RPMI7951 (cell line): ENCODE measurements at regions not wholly inside any gene's neighbourhood (a gene's known extent, or its start where the extent isn't known, plus 50 kb on each side); places are given as distances from the start of the nearest gene placed in this dataset.

Source experiments
- DNase-seq: peaks from one replicate; pipeline ENCODE4 v3.0.0-alpha.2; 2012; ENCODE audit warnings: low read depth

DNA sequence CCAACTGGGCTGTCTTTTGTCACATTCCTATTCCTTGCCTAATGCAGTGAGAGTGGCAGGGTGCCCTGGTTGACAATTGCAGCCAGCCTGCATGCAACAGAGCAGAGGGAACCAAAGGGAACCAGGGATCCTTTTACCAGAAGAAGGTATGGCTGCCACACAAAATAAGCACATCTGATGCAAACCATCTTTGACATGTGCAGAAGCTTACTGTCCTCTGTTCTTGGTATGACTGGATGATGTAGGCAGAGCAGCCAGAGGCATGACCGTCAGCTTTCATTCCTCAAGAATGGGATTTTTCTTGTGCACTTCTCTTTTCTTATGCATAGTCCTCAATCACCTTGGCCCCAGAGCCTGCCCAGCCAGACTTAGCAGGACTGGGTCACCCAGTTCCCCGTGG lies 116.1 kb downstream of the UQCRFS1 start:
- no peak for DNase-seq

DNA sequence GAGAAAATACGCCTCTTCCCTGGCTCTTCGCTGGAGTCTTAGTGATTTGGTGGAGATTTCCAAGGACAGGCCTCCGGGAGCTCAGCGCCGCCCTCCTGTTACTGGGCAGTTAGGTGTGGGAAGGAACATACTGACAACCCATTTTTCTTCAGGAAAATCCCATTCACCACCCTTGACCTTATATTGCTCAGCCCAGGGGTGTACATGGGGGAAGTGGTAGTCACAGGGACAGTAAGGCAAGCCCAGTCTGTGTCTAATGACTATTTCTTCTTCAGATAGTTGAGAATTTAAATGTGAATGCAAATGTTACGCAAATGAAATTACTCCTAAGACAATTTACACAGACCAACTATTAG lies 119.4 kb downstream of the UQCRFS1 start:
- DNase-seq, result no peak

DNA sequence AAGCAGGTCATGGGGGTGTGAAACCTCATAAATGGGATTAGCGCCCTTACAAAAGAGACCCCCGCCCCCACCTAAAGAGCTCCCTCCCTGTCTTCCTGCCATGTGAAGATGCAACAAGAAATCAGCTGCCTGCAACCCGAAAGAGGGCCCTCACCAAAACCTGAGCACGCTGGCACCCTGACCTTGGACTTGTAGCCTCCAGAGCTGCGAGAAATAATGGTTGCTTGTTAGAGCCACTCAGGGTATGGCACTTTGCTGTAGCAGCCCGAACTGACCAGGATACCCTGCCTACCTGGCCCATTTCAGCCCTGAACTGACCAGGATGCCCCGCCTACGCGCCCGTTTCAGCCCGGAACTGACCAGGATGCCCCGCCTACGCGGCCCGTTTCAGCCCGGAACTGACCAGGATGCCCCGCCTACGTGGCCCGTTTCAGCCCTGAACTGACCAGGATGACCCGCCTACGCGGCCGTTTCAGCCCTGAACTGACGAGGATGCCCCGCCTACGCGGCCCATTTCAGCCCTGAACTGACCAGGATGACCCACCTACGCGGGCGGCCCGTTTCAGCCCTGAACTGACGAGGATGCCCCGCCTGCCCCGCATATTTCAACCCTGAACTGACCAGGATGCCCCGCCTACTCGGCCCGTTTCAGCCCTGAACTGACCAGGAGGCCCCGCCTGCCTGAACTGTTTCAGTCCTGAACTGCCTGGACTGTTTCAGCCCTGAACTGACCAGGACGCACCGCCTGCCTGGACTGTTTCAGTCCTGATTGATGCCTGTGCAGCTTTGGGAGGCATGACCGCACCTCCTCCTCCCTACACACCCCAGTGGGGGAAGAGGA lies 120.0 kb downstream of the UQCRFS1 start:
- DNase-seq, result no peak

DNA sequence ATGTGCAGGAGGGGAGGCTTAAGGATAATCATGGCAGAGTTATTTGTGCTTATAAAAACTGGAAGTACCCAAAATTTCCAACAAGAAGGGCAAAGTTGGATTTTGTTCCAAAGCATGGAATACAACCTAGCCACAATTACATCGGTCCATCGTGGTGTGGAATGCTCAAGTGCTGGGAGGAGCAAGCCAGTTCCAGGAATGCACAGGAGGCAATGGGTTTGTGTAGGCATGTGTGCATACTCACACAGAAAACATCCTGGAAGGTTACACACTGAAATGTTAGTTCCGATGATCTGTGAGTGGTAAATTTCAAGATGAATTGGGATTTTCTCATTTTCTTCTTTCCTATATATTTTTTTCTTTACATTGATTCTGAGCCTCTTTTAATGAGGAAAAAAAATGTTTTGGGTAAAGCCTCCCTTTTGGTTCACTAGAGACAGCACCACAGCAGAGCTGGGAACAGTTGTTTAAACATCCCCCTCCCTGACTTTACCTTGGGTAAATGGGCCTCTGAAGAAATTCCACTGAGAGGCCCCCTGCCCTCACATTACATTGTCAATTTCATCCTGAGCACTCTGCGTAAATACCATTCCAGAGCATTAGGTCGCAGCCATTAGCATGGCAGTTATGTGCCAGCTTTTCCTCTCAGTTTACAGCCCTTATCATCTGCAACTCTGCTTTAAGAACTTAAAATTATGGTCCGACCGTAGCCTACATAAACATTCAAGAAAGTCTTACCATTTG lies 122.0 kb downstream of the UQCRFS1 start:
- DNase-seq, result no peak

DNA sequence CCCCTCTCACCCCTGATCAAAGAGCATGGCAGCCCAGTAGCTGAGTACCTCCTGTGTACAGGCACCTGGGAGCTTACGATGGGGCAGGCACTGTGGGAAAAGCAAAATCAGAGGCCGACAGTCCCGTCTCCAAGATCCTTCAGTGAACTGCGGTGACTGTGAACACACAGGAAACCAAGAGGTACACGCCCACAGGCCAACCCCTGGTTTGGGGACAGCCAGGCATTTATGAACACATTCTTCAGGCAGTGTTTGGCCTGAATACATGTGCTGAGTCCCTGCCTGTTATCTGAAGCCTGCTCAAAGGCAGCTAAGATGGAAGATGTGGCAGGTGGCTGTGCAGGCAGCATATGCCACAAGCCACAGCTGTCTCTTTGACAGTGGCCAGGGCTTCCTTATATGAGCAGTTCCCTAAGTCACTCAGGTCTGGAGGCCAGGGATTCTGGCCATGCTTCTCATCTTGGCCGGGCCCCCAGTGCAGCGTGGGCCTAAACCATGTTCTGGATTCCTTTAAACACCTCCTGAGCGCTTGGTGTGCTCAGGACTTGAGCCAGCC lies 123.6 kb downstream of the UQCRFS1 start:
- no peak for DNase-seq

DNA sequence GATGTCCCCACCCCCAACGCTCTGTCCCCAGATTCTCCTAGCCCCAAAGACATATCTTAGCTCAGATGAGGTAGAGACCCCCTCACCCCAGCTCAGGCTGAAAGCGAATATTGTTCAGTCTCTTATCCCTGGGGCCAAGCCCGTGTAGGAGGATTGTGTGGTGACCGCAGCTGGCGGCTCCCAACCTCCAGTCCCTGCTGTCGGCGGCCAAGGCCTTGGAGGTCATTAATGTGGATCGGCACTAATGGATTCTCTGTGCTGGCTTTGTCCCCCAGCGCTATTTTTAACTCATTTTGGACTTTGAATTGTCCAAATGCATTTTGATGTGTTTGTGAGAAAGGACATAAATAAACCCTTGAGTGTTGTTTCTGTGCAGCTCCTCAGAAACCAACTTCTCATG lies 124.2 kb downstream of the UQCRFS1 start:
- no peak for DNase-seq

DNA sequence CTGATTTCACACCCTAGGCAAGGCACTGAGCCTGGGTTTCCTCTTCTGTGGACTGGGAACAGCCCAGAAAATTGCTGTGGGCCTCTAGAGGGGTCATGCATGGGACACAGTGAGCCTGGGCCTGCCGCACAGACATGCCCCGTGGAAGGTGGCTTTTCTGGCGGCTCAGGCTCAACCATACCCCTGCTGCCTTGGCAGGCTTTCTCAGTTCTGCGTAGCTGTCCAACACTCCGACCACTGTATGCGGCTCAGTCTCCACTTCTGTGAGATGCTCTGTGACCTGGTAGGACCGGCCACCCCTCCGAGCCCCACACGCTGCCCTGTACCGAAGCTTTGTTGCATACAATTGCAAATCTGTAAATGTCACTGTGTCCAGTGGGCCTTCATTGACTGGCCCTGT lies 126.3 kb downstream of the UQCRFS1 start:
- no peak for DNase-seq

DNA sequence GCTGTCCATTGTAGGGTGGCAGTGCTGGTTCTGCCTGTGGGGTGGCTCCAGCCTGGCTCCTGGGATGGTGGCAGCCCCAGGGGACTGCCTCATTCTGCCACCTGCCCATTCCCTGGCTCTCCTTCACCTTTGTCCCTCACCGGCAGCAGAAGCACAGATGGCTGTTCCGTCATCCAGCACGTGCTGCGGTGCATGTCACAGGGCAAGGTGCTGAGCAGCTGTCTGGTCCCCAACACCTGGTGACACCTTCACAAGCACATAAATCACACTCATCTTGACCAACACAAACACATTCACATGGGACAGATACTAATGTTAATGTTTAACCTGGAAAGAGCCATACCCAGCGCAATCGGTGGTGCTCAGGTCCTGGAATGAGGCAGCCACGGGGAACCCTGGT lies 126.8 kb downstream of the UQCRFS1 start:
- no peak for DNase-seq

DNA sequence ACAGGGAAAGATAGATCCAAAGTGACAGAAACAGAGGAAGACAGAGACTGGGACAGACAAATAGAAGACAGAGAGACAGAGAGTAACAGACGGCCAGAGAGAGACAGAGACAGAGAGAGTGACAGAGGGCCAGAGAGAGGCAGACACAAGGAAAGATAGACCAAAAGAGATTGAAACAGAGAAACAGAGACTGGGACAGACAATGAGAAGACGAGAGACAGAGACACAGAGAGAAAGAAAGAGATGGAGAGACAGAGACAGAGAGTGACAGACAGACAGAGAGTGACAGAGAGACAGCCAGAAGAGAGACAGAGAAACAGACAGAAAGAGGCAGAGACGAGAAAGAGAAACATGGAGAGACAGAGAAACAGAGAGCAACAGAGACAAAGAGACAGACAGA lies 127.3 kb downstream of the UQCRFS1 start:
- DNase-seq, result no peak

DNA sequence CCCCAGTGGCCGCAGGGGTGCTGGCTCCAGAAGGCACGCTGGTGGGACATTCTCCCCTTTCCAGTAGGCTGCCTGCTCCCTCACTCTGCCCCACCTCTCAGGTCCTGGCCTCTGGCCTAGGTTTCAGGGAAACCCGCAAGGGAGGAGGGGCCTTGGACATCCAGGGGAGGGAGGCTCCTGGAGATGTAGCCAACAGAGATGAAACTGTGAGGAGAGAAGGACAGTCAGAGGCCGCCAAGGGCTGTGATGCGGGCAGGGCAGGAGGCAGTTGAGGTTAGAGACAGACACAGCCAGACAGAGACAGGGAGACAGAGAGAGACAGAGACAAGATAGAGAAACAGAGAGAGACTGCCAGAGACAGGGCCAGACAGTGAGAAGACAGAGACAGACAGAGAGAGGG lies 127.7 kb downstream of the UQCRFS1 start:
- DNase-seq, result no peak

DNA sequence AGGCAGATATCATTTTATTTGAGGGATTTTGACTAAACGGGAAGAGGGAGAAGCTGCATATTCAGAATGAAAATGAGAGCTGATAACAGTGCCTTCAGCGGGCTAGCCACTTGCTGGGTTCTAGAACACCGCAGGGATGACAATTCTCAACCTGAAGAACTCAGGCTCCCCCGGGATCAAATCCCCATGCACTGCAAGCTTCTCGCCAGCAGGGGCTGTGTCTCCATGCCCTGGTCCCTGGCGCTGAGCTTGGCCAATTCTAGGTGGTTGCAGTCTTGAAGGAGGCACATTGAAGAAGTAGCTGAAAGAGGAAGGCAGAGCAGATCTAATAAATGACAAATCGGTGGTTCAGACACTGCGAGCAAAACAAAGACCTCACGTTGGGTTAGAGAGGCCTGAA lies 128.7 kb downstream of the UQCRFS1 start:
- DNase-seq, result no peak

DNA sequence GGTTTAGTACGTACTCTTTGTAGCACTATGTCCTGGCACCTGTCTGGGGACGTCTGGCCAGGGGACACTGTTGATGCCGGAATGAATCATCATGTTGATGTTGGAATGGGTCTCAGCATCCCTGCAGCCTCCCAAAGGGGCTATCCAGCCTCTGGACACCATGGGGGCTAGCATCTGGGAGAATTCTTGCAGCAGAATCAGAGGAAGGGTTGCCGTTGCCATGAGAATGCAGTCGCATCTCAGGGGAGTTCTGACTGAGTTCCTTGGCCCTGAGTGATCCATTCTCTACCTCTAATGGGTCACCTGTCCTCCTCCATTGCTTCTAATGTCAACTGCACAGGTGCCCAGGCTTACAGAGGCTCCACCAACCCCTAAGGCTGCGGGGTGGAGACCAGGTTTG lies 129.1 kb downstream of the UQCRFS1 start:
- DNase-seq, result no peak

DNA sequence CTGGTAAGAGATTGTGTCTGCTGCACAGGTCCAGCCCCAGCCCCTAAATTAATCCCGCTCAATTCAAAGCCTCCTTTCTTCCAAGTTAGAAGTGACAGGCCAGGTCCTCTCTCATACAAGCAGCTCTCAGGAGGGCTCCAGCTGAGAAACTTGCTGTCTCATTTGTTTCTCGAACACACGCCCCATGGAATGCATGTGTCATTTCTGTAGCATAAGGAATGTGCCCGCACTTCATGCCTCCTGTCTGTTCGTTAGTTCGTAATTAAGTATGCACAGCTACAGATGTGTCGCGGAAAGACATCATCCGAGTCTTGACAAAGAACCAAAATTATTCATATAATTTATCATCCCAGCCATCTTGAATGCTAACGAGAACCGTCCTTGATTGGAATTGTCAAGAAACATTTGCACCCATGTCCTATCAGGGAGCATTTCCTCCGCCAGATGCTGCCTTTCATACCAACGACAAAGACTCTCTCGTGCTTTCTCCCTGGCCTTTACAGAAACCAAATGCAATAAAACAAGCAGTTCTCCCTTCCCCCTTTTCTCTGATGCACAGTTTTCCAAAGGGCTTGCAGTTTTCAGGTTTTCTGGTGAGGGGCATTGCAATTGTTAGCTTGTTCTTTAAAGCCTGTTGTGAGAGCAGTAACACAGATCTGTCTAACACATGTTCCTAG lies 133.5 kb downstream of the UQCRFS1 start:
- no peak for DNase-seq

DNA sequence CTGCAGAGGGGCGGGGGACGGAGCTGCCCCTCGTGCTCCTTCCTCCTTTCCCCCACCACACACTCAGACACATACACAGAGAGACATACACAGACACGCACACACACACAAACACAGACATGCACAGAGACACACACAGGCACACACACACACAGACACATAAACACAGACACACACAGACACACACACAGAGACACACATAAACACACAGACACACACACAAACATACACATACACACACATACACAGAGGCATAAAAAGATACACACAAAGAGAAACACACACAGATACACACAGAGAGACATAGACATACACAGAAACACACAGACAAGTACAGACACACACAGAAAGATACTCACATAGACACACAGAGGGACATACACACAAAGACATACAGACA lies 136.0 kb downstream of the UQCRFS1 start:
- DNase-seq, result no peak

DNA sequence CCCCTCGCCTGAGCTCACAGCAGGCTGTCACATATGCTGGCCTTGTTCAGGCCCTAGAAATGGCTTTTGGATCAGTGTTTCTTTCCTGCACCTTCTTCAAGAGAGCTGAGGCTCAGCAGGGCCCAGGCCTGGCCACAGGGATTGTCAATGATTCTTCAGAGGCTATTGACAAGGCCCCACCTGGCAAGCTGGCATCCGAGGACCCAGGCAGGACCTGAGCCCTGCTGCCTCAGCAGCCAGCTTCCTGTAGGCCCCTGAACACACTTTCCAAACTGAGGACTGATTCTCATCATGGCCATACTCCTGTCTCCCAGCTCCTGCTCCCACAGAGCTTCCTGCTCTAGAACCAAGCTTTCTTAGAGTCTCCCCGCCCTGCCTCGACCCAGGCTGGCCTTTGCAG lies 136.8 kb downstream of the UQCRFS1 start:
- DNase-seq, result no peak

DNA sequence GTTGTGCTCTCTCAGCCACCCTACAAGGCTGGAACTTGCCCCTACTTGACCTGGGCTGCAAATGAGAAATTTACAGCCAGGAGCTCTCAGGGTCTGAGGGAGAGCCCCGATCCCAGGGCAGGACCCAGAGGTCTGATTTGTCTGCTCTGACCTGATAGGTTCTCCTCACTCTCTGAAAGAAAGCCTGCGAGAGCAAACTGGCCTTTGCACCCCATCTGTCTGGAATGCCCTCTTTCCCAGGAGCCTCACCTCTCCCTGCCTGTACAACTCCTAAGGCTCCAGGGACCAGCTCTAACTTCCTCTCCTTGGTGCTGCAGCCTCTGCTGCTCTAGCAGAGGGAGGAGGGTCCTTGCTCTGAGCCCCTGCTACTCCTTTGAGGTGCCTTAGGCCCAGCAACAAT lies 137.8 kb downstream of the UQCRFS1 start:
- DNase-seq, result no peak

DNA sequence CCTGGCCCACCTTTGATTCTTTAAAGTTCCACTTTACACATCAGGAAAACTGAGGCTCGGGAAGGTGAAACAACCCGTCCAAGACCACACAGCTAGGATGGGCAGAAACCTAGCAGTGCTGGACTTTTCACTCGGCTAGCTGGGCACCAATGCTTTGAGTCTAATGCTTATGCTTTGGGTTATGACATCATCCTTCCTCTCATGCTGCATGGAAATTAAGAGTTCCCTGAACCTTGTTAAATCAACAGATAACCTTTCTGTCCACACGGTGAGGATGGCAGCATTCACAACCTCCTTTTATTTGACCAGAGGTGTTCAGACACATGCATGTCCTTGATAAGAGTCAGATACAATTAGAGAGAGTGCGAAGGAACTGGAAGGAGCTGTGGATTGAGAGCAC lies 138.4 kb downstream of the UQCRFS1 start:
- no peak for DNase-seq

DNA sequence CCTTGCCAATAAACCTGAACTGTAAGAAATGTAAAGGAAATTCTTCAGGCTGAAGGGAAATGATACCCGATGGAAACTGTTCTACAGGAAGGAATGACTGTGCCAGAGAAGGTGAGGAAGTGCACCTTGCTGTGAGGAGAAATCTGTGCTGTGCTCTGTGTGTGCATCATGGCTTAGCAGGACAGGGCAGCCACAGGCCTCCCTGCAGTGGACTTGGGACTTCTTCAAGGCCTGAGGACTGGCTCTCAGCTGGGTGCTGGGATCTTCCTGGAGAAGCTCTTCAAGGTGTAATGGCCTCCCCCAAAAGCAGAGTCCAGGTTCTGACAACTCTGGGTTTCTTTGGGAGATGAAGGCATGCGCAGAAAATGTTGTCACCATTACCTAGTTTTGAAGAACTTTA lies 145.1 kb downstream of the UQCRFS1 start:
- DNase-seq, result no peak

DNA sequence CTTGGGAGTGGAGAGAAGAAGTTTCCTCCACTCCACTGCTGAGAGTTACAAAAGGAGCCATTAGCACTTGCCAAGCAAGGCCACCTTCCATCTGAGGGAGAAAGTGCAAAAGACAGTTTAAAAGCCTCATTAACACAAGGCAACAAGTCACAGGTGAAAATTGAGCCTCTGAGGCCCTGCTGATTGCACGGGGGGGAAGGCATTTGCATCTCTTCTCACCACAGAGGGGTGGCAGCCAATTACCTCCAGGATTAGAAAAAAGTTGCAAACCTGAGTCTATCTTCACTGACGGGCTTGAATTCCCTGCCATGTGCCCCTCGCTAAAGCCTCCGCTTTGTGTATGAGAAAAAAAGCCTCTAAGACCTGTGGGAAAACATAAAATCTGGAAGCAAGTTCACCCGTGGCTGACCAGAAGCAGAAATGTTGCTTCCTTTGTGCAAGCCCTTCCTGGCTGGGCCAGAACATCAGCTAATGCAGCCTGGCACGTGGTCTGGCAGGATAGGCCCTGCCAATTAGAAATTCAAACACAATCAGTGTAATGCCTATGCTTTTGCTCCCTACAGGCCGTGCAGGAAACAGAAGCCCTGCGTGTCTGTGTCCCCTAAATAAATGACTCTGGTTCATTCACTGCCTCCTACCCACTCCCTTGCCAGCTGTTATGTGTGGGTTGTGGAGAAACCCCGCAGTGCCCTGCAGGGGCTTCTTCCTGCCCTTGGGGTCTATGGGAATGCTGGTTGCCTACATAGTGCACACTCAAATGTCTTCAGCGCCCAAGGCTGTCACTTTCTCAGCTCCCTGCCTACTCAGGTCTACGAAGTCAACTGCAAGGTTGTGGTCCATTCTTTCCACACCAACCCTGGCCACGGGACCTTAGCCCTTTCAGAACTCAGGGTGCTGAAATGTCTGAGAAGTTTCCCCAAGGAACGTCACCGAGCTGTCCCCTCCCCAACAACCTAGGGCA lies 150.2 kb downstream of the UQCRFS1 start:
- no peak for DNase-seq

DNA sequence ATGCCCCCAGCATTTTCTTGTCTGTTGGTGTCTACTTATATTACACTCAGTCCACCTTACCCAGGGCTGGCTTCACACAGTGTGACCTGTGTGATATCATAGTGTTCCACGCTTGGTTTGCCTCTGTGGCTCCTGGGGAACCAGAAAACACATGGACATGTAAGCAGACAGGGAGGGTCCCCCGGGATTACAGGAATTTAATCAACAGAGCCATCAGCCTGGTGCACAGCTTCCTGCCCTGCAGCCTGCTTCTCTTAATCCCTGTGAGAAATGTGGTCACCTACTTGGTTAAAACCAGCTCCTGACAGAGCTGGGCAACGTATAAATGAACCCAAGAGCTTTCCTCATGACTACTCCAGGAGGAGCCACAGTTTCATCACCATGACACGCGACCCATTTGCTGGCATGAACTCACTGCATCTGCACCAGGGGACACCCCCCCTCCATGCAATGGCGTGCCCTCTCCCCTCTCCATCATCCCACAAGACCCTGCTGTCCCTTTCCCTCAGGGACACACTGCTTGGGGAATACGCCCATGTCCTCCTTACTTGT lies 152.1 kb downstream of the UQCRFS1 start:
- no peak for DNase-seq

DNA sequence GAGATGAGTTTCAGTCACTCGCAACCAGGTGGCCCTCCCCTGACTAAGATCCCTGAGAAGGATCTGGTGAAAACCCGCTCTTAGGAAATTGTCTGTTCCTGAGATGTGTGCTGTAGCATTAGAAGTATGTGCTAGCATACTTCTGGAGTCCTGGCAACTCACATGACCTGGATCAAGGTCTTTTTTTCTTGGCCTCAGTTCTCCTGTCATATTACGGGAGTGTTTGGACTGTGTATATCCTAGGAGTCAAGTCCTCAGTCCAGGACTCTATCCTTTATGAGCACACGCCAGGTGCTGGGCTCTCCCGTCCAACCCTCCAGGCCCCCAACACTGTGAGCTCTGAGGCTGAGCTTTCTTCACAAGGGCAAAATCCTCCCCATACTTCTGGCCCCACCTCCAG lies 156.4 kb downstream of the UQCRFS1 start:
- DNase-seq, result no peak
